Spleen (tissue), 11 donors: ENCODE measurements at regions not wholly inside any gene's neighbourhood (a gene's known extent, or its start where the extent isn't known, plus 50 kb on each side); places are given as distances from the start of the nearest gene placed in this dataset.

Experiments
- DNase-seq: peaks from one replicate; pipeline ENCODE4 v3.0.0-alpha.2; 2020
- H3K27ac ChIP-seq, 8 donors: fragments of 200-600 bp; sonication (generic) in 7 of 8; 1 replicate in 4 of 8; 2 replicates in 4 of 8; pipeline versions ENCODE4 v1.5.0 to v1.8.0; 2016 to 2021; ENCODE audit warnings: inconsistent platforms in 4 of 8, mild to moderate bottlenecking in 4 of 8, moderate library complexity in 1 of 8
- H3K27me3 ChIP-seq, 7 donors: fragments of 200-600 bp; sonication (generic) in 6 of 7; replicated peaks in 1 of 7; 1 replicate in 4 of 7; 2 replicates in 3 of 7; pipeline versions ENCODE4 v1.5.0 to v1.8.0; 2016 to 2021; ENCODE audit warnings: inconsistent platforms in 3 of 7, mild to moderate bottlenecking in 1 of 7
- H3K36me3 ChIP-seq, 6 donors: fragments of 200-600 bp; sonication (generic) in 5 of 6; 1 replicate in 4 of 6; 2 replicates in 2 of 6; pipeline versions ENCODE4 v1.5.0 to v1.8.0; 2016 to 2021; ENCODE audit warnings: inconsistent platforms in 2 of 6
- H3K4me1 ChIP-seq, 6 donors: fragments of 200-600 bp; sonication (generic) in 5 of 6; 1 replicate in 3 of 6; 2 replicates in 3 of 6; pipeline versions ENCODE4 v1.5.0 to v1.8.0; 2016 to 2021; ENCODE audit warnings: inconsistent platforms in 3 of 6
- H3K4me3 ChIP-seq, 8 donors: fragments of 200-600 bp; sonication (generic) in 7 of 8; 1 replicate in 4 of 8; 2 replicates in 4 of 8; pipeline versions ENCODE4 v1.5.0 to v1.8.0; 2016 to 2021; ENCODE audit warnings: inconsistent platforms in 4 of 8, mild to moderate bottlenecking in 4 of 8, moderate library complexity in 2 of 8
- H3K9me3 ChIP-seq, 8 donors: fragments of 200-600 bp; sonication (generic) in 7 of 8; 1 replicate in 4 of 8; 2 replicates in 4 of 8; pipeline versions ENCODE4 v1.5.0 to v1.8.0; 2016 to 2021; ENCODE audit warnings: inconsistent platforms in 4 of 8
- CTCF ChIP-seq, 11 experiments: fragments of 200-600 bp in 7 of 11; fragments of 450-650 bp in 4 of 11; sonication (generic) in 4 of 11; IDR thresholded peaks in 8 of 11; conservative IDR thresholded peaks in 3 of 11; 1 replicate in 7 of 11; 2 replicates in 4 of 11; pipeline versions ENCODE4 v1.4.0 to v1.8.0; 2016 to 2021; ENCODE audit warnings: antibody characterized with exemption in 11 of 11, inconsistent platforms in 4 of 11, mild to moderate bottlenecking in 1 of 11
- POLR2A ChIP-seq, 3 donors: fragments of 450-650 bp; IDR thresholded peaks; one replicate each; pipeline ENCODE4 v1.5.1; 2017; ENCODE audit warnings: antibody characterized with exemption in 3 of 3, mild to moderate bottlenecking in 1 of 3
- POLR2AphosphoS5 ChIP-seq, 3 donors: sonication (generic); formaldehyde crosslinking; IDR thresholded peaks; one replicate each; pipeline ENCODE4 v1.5.1; 2017; ENCODE audit warnings: antibody characterized with exemption in 3 of 3
- WGBS, 5 donors: extraction: QIAGEN DNeasy Blood & Tissue Kit in 3 of 5; methylation state at CpG; one replicate each; pipeline versions ENCODE4 v1.1.5 to v1.1.7; 2013 to 2018; 5-methylcytosine and 5-hydroxymethylcytosine counted together
- intact Hi-C: fragments of 100-400 bp; cut with DNase I; formaldehyde crosslinking; loops from one replicate; pipeline ENCODE4 v1.15.0; 2023; ENCODE audit warnings: low total_unique reads
- donor health status: healthy with polysubstance abuse.
- donor health status: DM: no; HTN: no; CAD: no; lungs with moderate emphysema.
- donor health status: DM: no; HTN: no; CAD: no.
- donor health status: Bipolar disorder and iron deficiency.
- donor health status: healthy.
- donor health status: DM: no; HTN: no; CAD: no.
- donor health status: DM: yes; HTN: yes; CAD: no.

GRCh38 chr12:107356266-107356936, 263.1 kb upstream of the CRY1 start:
- Histone ChIP-seq H3K27me3 (peaks cover 0 to 7% (median 0%) of the 10 kb centered on the region in 7 donors), H3K36me3 (no peaks in the 10 kb centered on the region), H3K4me1 (peaks cover 0 to 14% (median 4%) of the 10 kb centered on the region in 6 donors), H3K4me3 (no peak overlapping the region), H3K9me3 (peaks cover 0 to 4% (median 0%) of the 10 kb centered on the region in 8 donors), H3K27ac (no peak overlapping the region)
- DNase-seq, result no peak
- no peak for TF ChIP-seq POLR2A (IDR thresholded peaks at IDR 0.05)
- no peak for TF ChIP-seq CTCF (IDR thresholded peaks at IDR 0.05 in 8 of 11, conservative IDR thresholded peaks at IDR 0.05 in 3 of 11)
- no peak for TF ChIP-seq POLR2AphosphoS5 (IDR thresholded peaks at IDR 0.05)
- WGBS, 5 donors, result 72 to 81% (median 75%) methylated on average over 7 of the region's 7 CpGs
- intact Hi-C loops, result no loop called here

GRCh38 chr12:107356937-107357295, 263.6 kb upstream of the CRY1 start:
- intact Hi-C loops, result no loop called here
- 60 to 83% (median 61%) methylated on average over 2 of the region's 2 CpGs for WGBS, 5 donors

GRCh38 chr12:107359382-107359781, 266.0 kb upstream of the CRY1 start:
- H3K27me3 ChIP-seq, result peaks cover 0 to 7% (median 0%) of the 10 kb centered on the region in 7 donors
- H3K4me1 ChIP-seq, result no peaks in the 10 kb centered on the region
- H3K9me3 ChIP-seq, result peaks cover 0 to 2% (median 0%) of the 10 kb centered on the region in 8 donors
- TF ChIP-seq CTCF (IDR thresholded peaks at IDR 0.05 in 8 of 11, conservative IDR thresholded peaks at IDR 0.05 in 3 of 11), result no peak
- TF ChIP-seq POLR2AphosphoS5 (IDR thresholded peaks at IDR 0.05), result no peak
- no peak for TF ChIP-seq POLR2A (IDR thresholded peaks at IDR 0.05)
- intact Hi-C loops, result no loop called here
- WGBS, 5 donors, result 51 to 86% (median 75%) methylated on average over 4 of the region's 4 CpGs
- no peaks in the 10 kb centered on the region for H3K36me3 ChIP-seq
- no peak overlapping the region for H3K27ac ChIP-seq
- H3K4me3 ChIP-seq, result no peak overlapping the region
- DNase-seq, result no peak

More at GRCh38 chr12:107356937-107357295, 263.6 kb upstream of the CRY1 start:
- no peak for DNase-seq
- H3K36me3 ChIP-seq, result no peaks in the 10 kb centered on the region
- H3K4me1 ChIP-seq, result peaks cover 0 to 14% (median 4%) of the 10 kb centered on the region in 6 donors
- TF ChIP-seq CTCF (IDR thresholded peaks at IDR 0.05 in 8 of 11, conservative IDR thresholded peaks at IDR 0.05 in 3 of 11) (no peak), POLR2A (IDR thresholded peaks at IDR 0.05) (no peak), POLR2AphosphoS5 (IDR thresholded peaks at IDR 0.05) (no peak)
- H3K27ac ChIP-seq, result no peak overlapping the region
- no peak overlapping the region for H3K4me3 ChIP-seq
- peaks cover 0 to 7% (median 0%) of the 10 kb centered on the region in 7 donors for H3K27me3 ChIP-seq
- H3K9me3 ChIP-seq, result peaks cover 0 to 4% (median 0%) of the 10 kb centered on the region in 8 donors

GRCh38 chr12:107360033-107360432, 266.7 kb upstream of the CRY1 start:
- H3K27me3 ChIP-seq, result peaks cover 0 to 4% (median 0%) of the 10 kb centered on the region in 7 donors
- no peak overlapping the region for H3K27ac ChIP-seq
- DNase-seq, result no peak
- H3K9me3 ChIP-seq, result no peaks in the 10 kb centered on the region
- TF ChIP-seq CTCF (IDR thresholded peaks at IDR 0.05 in 8 of 11, conservative IDR thresholded peaks at IDR 0.05 in 3 of 11), result no peak
- no peaks in the 10 kb centered on the region for H3K36me3 ChIP-seq
- intact Hi-C loops, result no loop called here
- no peak overlapping the region for H3K4me3 ChIP-seq
- H3K4me1 ChIP-seq, result no peaks in the 10 kb centered on the region
